ENCODE measurements at regions not wholly inside any gene's neighbourhood (a gene's known extent, or its start where the extent isn't known, plus 50 kb on each side); places are given as distances from the start of the nearest gene placed in this dataset.
"Not testable (repeated sequence)": the region's sequence is repeated elsewhere in the genome, so short reads cannot be mapped to it uniquely, and the experiment has no call there.

GRCh38 chr9:124120272-124120671 is 108.7 kb downstream of the LHX2 start:
- Histone ChIP-seq H3K4me3 (ENCODE audit: low read length) (no peak overlapping the region), H3K27me3 (ENCODE audit: insufficient read depth, low read length) (no peaks in the 10 kb centered on the region), H3K4me1 (ENCODE audit: insufficient read depth, low read length) (no peaks in the 10 kb centered on the region), H3K9me3 (ENCODE audit: low read depth, low read length) (no peaks in the 10 kb centered on the region)

GRCh38 chr9:124121725-124122124 is 110.2 kb downstream of the LHX2 start:
- Histone ChIP-seq H3K4me3 (ENCODE audit: low read length) (no peak overlapping the region), H3K9me3 (ENCODE audit: low read depth, low read length) (no peaks in the 10 kb centered on the region), H3K27me3 (ENCODE audit: insufficient read depth, low read length) (no peaks in the 10 kb centered on the region), H3K4me1 (ENCODE audit: insufficient read depth, low read length) (no peaks in the 10 kb centered on the region)

- Histone ChIP-seq H3K4me3 (ENCODE audit: low read length) (no peak overlapping the region), H3K4me1 (ENCODE audit: insufficient read depth, low read length) (no peaks in the 10 kb centered on the region), H3K9me3 (ENCODE audit: low read depth, low read length) (no peaks in the 10 kb centered on the region), H3K27me3 (ENCODE audit: insufficient read depth, low read length) (no peaks in the 10 kb centered on the region)
Measured at GRCh38 chr9:124122321-124122720, 110.8 kb downstream of the LHX2 start.

- Histone ChIP-seq H3K9me3 (ENCODE audit: low read depth, low read length) (no peaks in the 10 kb centered on the region), H3K27me3 (ENCODE audit: insufficient read depth, low read length) (no peaks in the 10 kb centered on the region), H3K4me1 (ENCODE audit: insufficient read depth, low read length) (no peaks in the 10 kb centered on the region), H3K4me3 (ENCODE audit: low read length) (no peak overlapping the region)
Measured at GRCh38 chr9:124122813-124123462, 111.4 kb downstream of the LHX2 start.

- H3K4me3 ChIP-seq (ENCODE audit: low read length); H3K27me3 ChIP-seq (ENCODE audit: insufficient read depth, low read length): not testable (repeated sequence)
Measured at GRCh38 chr9:124123621-124124020, 112.1 kb downstream of the LHX2 start.

GRCh38 chr9:124124729-124125650 is 113.4 kb downstream of the LHX2 start:
- Histone ChIP-seq H3K4me1 (ENCODE audit: insufficient read depth, low read length) (no peaks in the 10 kb centered on the region), H3K27me3 (ENCODE audit: insufficient read depth, low read length) (no peaks in the 10 kb centered on the region), H3K4me3 (ENCODE audit: low read length) (no peak overlapping the region), H3K9me3 (ENCODE audit: low read depth, low read length) (no peaks in the 10 kb centered on the region)

More at GRCh38 chr9:124123621-124124020, 112.1 kb downstream of the LHX2 start:
- H3K4me1 ChIP-seq (ENCODE audit: insufficient read depth, low read length); H3K9me3 ChIP-seq (ENCODE audit: low read depth, low read length): not testable (repeated sequence)

GRCh38 chr9:124125651-124125977 is 114.0 kb downstream of the LHX2 start:
- H3K9me3 ChIP-seq (ENCODE audit: low read depth, low read length), result no peaks in the 10 kb centered on the region
- H3K4me1 ChIP-seq (ENCODE audit: insufficient read depth, low read length), result no peaks in the 10 kb centered on the region
- no peaks in the 10 kb centered on the region for H3K27me3 ChIP-seq (ENCODE audit: insufficient read depth, low read length)
- no peak overlapping the region for H3K4me3 ChIP-seq (ENCODE audit: low read length)

- Histone ChIP-seq H3K4me1 (ENCODE audit: insufficient read depth, low read length) (no peaks in the 10 kb centered on the region), H3K9me3 (ENCODE audit: low read depth, low read length) (no peaks in the 10 kb centered on the region), H3K27me3 (ENCODE audit: insufficient read depth, low read length) (no peaks in the 10 kb centered on the region), H3K4me3 (ENCODE audit: low read length) (no peak overlapping the region)
Measured at GRCh38 chr9:124126648-124127646, 115.4 kb downstream of the LHX2 start.

GRCh38 chr9:124128568-124129166 is 117.1 kb downstream of the LHX2 start:
- H3K4me1 ChIP-seq (ENCODE audit: insufficient read depth, low read length), result no peaks in the 10 kb centered on the region
- H3K9me3 ChIP-seq (ENCODE audit: low read depth, low read length), result no peaks in the 10 kb centered on the region
- no peak overlapping the region for H3K4me3 ChIP-seq (ENCODE audit: low read length)
- no peaks in the 10 kb centered on the region for H3K27me3 ChIP-seq (ENCODE audit: insufficient read depth, low read length)

GRCh38 chr9:124130277-124131075 is 118.9 kb downstream of the LHX2 start:
- Histone ChIP-seq H3K4me3 (ENCODE audit: low read length) (no peak overlapping the region), H3K27me3 (ENCODE audit: insufficient read depth, low read length) (no peaks in the 10 kb centered on the region), H3K9me3 (ENCODE audit: low read depth, low read length) (no peaks in the 10 kb centered on the region), H3K4me1 (ENCODE audit: insufficient read depth, low read length) (no peaks in the 10 kb centered on the region)

- H3K4me1 ChIP-seq (ENCODE audit: insufficient read depth, low read length); H3K27me3 ChIP-seq (ENCODE audit: insufficient read depth, low read length); H3K9me3 ChIP-seq (ENCODE audit: low read depth, low read length); H3K4me3 ChIP-seq (ENCODE audit: low read length): not testable (repeated sequence)
Measured at GRCh38 chr9:124131518-124131917, 120.0 kb downstream of the LHX2 start.

GRCh38 chr9:124132671-124133147 is 121.1 kb downstream of the LHX2 start:
- Histone ChIP-seq H3K4me1 (ENCODE audit: insufficient read depth, low read length) (no peaks in the 10 kb centered on the region), H3K4me3 (ENCODE audit: low read length) (no peak overlapping the region), H3K27me3 (ENCODE audit: insufficient read depth, low read length) (no peaks in the 10 kb centered on the region), H3K9me3 (ENCODE audit: low read depth, low read length) (no peaks in the 10 kb centered on the region)

- no peaks in the 10 kb centered on the region for H3K9me3 ChIP-seq (ENCODE audit: low read depth, low read length)
- no peaks in the 10 kb centered on the region for H3K4me1 ChIP-seq (ENCODE audit: insufficient read depth, low read length)
- H3K27me3 ChIP-seq (ENCODE audit: insufficient read depth, low read length), result no peaks in the 10 kb centered on the region
- no peak overlapping the region for H3K4me3 ChIP-seq (ENCODE audit: low read length)
Measured at GRCh38 chr9:124133727-124134126, 122.2 kb downstream of the LHX2 start.

- Histone ChIP-seq H3K4me1 (ENCODE audit: insufficient read depth, low read length) (no peaks in the 10 kb centered on the region), H3K9me3 (ENCODE audit: low read depth, low read length) (no peaks in the 10 kb centered on the region), H3K4me3 (ENCODE audit: low read length) (no peak overlapping the region), H3K27me3 (ENCODE audit: insufficient read depth, low read length) (no peaks in the 10 kb centered on the region)
Measured at GRCh38 chr9:124134526-124134925, 123.0 kb downstream of the LHX2 start.
